ENCODE measurements at regions not wholly inside any gene's neighbourhood (a gene's known extent, or its start where the extent isn't known, plus 50 kb on each side); places are given as distances from the start of the nearest gene placed in this dataset.

DNA sequence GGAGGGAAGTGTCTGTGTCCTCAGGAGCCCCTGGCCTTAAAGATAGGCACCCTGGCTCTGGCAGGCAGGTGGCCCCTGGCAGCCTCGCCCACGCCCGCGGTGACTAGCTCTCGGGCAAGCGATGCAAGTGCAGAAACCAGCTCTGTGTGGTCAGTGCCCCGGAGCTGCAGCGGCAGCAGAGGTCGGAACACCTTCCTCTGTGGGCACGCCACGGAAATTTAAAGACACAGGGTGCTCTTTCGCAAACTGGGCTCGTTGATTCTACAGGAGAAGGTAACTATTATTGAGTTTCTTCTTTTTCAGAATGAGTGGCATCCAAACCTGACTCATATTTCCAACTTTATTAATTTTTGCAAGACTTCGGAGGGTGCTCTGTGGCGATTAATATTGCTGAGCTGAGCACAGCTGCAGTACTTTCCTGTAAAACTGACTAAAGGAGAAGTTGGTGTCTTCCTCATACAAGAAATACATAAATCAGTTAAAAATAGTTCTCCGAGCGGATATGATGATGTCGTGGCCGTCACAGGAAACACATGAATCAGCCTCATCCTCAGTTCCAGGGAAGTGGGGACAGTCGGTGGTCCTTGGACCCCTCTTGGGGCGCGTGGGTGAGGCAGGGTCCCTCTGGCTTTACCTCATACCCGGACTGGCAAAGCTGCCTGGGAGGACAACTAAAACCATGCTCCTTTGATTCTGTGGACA is 120.2 kb downstream of the METRNL start:
- TF ChIP-seq, protein P1, sequence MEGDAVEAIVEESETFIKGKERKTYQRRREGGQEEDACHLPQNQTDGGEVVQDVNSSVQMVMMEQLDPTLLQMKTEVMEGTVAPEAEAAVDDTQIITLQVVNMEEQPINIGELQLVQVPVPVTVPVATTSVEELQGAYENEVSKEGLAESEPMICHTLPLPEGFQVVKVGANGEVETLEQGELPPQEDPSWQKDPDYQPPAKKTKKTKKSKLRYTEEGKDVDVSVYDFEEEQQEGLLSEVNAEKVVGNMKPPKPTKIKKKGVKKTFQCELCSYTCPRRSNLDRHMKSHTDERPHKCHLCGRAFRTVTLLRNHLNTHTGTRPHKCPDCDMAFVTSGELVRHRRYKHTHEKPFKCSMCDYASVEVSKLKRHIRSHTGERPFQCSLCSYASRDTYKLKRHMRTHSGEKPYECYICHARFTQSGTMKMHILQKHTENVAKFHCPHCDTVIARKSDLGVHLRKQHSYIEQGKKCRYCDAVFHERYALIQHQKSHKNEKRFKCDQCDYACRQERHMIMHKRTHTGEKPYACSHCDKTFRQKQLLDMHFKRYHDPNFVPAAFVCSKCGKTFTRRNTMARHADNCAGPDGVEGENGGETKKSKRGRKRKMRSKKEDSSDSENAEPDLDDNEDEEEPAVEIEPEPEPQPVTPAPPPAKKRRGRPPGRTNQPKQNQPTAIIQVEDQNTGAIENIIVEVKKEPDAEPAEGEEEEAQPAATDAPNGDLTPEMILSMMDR (IDR thresholded peaks at IDR 0.05), result no peak
- TF ChIP-seq POLR2AphosphoS5 (IDR thresholded peaks at IDR 0.05), result no peak
- TF ChIP-seq POLR2A (IDR thresholded peaks at IDR 0.05), result no peak
